ENCODE measurements at regions not wholly inside any gene's neighbourhood (a gene's known extent, or its start where the extent isn't known, plus 50 kb on each side); places are given as distances from the start of the nearest gene placed in this dataset.
"Not testable (repeated sequence)": the region's sequence is repeated elsewhere in the genome, so short reads cannot be mapped to it uniquely, and the experiment has no call there.

- no peak for DNase-seq (ENCODE audit: low read depth in 2 of 2)
These were observed 238.3 kb downstream of the COG6 start for GRCh38 chr13:39893808-39894207.

DNA sequence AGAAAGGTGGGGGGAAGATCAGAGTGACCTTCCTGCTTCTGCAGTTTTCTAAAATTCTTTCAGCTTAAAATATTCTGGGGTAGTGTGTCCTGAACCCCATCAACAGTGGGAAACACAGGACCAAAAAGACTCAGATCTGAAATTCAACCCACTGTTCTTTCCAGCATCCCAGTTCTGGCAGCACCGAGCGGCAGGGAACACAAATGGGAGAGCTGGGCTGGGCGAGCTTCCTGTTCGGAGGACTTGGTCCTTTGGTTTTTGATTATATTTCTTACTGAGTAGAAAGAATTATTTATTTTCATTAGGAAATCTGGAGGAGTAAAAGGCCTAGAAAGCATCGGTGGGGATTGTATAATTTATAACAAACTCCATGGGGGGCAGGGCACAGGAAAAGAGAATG, 239.1 kb downstream of the COG6 start:
- no peak for DNase-seq (ENCODE audit: low read depth in 2 of 2)

DNA sequence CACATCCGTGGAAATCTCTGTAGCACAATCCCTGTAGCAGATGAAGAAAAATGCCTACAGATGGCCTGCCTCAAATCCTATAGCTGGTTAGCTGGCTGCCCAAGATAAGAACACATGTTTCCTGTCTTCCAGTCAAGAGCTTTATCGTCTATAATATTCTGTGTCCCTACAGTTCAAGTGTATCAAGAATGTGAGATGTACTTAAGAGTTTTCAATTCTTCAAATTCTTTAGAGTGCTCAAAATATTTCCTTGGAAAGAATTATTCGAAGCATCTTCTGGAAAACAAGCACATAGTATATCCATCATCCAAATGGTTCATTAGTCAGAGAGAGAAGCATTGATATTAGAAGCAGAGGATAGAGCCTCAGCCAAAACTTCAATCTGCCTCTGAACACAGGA, 239.8 kb downstream of the COG6 start:
- no peak for DNase-seq (ENCODE audit: low read depth in 2 of 2)

GRCh38 chr13:39897636-39898035, 242.2 kb downstream of the COG6 start:
- DNase-seq (ENCODE audit: low read depth in 2 of 2): no peak

DNA sequence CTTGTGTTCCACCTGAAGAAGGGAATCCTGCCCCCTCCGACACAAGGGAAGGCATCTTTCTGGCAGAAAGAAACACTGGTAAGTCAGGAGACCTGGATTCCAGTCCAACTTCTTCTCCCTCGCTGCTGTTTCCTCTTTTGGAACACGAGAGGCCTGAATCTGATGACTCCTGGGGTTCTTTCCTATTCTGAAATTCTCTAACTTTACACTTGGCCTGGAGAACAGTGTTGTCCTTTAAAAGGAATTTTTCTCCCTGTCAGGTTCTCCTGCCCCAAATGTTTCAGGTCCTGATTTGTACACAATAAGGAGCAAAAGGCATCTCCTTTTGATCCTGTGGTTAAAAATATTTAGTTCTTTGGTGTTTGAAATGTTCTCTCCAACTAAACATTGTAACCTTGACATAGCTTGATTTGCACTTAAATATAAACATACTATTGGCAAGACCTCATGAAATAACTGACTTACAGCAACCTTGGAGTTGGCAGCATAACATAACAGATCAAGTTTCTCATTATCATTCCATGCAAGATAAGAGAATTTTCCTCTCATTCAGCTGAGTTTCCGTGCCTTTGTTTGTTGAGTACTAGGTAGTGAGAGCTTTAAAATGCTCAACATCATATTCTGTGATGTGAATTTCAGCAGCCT, 244.8 kb downstream of the COG6 start:
- DNase-seq (ENCODE audit: low read depth in 2 of 2): no peak

DNA sequence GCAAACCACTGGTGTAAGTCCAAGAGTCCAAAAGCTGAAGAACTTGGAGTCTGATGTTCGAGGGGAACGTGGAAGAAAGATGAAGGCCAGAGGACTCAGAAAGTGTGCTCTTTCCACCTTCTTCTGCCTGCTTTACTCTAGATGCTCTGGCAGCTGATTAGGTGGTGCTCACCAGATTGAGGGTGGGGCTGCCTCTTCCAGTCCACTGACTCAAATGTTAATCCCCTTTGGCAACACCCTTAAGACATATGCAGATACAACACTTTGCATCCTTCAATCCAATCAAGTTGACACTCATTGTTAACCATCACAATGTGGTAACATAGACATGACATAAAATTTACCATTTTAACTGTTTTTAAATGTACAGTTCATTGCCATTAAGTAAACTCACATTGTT, 249.5 kb downstream of the COG6 start:
- no peak for DNase-seq (ENCODE audit: low read depth in 2 of 2)

DNA sequence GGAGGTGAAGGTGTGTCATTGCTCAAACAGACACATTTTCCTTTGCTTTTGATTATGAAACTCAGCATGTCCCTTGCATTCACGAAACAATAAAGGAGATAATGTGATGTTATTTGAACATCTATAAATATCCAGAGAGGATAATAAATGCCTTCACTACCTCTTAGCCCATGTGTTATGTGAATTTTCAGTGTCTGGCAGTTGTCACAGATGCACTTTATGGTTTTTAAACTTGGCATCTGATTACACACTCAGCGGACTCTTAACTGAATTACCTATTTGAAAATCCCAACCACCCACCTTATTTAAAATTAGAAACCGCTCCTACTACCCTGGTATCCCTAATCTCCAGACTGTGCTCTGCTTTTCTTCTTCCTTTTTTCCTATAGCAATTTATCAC, 254.2 kb downstream of the COG6 start:
- DNase-seq (ENCODE audit: low read depth in 2 of 2): no peak

- DNase-seq (ENCODE audit: low read depth in 2 of 2): no peak
These were observed 254.6 kb downstream of the COG6 start for GRCh38 chr13:39910041-39910440.

- DNase-seq (ENCODE audit: low read depth in 2 of 2): no peak
These were observed 255.4 kb downstream of the COG6 start for GRCh38 chr13:39910833-39911232.

DNA sequence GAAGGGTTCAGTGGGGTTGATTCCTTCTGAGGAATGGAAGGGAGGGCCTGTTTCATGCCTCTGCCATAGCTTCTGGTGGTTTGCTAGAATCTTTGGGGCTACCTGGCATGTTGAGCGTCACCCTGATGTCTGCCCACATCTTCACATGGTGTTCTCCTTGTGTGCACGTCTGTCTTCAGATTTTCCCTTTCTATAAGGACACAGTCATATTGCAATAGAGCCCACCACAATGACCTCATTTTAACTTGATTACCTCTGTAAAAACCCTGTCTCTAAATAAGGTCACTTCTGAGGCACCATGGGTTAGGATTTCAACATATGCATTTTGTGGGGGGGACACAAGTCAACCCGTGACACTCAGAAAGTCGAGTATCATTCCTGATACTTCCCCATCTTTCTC, 257.9 kb downstream of the COG6 start:
- DNase-seq (ENCODE audit: low read depth in 2 of 2): no peak

GRCh38 chr13:39913928-39914327, 258.5 kb downstream of the COG6 start:
- DNase-seq (ENCODE audit: low read depth in 2 of 2): no peak

DNA sequence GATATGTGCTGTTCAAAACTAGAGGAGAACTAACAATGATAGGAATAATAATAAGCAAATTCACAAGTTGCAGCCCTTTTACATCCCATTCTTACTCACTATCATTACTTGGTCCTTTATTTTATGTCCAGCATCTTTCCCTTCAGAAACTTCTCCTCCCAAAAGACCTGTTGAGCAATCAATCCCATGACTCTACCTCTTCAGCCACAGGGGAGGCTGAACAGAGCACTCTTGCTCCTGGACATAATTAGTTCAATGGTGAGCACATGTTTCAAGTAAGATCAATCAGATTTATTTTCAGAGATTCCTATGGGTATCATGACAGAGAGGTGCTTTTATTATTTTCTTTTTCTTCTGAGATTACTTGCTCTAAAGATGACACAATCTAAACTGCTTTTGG, 260.0 kb downstream of the COG6 start:
- no peak for DNase-seq (ENCODE audit: low read depth in 2 of 2)

DNA sequence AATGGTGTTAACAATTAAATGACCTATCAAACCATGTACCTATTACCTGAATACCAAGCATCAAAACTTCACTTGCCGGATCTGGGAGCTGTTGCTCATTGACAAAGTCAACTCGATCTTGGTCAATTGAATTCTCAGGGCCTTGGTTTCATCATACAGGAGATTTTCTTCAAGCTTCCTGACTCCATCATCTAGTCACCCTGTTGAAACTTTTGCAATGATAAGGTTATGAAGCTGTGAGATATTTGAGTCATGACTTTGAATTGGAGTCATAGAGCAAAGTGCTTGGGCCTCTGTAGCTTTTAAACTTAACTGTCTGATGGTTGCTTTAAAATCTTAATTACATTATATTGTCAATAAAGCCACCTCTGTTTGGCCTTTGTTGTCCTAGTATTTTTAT, 260.9 kb downstream of the COG6 start:
- DNase-seq (ENCODE audit: low read depth in 2 of 2): no peak

- DNase-seq (ENCODE audit: low read depth in 2 of 2): no peak
These were observed 263.3 kb downstream of the COG6 start for GRCh38 chr13:39918620-39919236.

DNA sequence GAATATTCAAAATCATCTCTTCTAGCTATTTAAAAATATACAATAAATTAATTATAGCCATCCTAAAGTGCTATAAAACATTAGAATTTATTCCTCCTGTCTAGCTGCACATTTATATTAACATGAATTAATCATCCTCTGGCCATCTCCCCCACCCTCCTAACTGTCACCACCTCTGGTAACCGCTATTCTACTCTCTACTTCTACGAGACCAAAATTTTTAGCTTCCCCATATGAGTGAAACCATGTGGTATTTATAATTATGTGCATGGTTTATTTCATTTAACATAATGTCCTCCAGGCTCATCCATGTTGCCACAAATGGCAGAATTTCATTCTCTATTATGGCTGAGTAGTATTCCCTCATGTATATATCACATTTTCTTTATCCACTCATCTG, 265.2 kb downstream of the COG6 start:
- no peak for DNase-seq (ENCODE audit: low read depth in 2 of 2)

GRCh38 chr13:39926345-39926744, 270.9 kb downstream of the COG6 start:
- no peak for DNase-seq (ENCODE audit: low read depth in 2 of 2)

DNA sequence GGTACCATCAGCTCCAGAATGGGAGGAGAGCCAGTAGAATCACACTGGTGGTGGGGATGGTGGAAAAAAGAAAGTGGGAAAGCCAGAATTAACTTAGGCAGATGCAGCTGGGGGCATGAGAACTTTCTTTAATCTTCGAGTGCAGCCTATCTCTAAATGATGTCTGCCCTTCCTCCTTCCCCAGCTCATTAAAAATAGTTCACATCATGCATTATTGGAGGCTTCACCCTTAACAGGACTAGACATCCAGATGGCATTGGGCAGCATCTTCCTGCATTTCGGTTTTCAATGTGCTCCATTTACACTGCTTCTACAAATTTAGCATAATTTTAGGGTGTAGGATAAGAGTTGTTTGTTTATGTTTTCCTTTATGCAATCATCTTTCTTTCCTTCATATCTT, 272.8 kb downstream of the COG6 start:
- DNase-seq (ENCODE audit: low read depth in 2 of 2): no peak

- DNase-seq (ENCODE audit: low read depth in 2 of 2): no peak
These were observed 274.1 kb downstream of the COG6 start for GRCh38 chr13:39929583-39929982.

- no peak for DNase-seq (ENCODE audit: low read depth in 2 of 2)
These were observed 274.6 kb downstream of the COG6 start for GRCh38 chr13:39930060-39930459.

DNA sequence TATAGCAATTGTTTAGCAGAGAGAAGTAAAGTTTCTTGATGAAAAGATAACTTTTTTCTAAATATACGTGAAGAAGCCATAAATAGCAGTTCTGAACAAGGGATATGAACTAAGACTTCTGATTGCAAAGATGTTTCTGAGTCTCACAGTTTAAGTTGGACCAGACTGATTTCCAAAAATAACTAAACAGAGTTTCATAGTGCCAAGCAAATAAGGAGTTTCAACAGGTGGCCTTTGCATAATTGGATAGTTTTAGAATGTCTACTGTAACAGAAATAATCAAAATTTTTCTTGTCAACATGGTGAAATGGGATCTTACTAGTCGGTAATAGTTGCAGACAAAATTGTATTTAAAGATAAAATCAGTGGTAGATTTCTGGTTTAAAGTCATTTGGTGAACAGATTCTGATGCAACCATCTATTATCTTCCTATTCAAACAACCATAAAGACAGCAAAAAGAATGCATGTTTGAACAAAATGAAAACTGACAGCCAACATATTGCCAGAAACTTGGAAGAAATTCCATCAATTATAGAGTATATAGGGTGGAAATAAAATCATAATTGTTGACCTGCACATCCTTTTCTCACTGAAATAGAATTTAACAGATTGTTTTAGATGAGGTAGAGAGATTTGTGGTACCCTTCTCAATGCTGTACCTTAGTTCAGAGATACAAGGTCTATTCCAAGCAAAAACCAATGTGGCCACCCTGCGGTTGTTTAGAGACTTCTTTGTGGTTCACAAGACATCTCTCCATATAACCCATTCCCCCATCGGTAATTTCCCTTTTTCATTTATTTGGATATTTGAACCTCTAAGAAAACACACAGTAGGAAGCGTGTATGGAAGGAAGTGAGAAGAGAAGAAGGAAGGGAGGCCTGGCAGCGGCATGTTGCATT, 275.3 kb downstream of the COG6 start:
- DNase-seq (ENCODE audit: low read depth in 2 of 2): no peak

DNA sequence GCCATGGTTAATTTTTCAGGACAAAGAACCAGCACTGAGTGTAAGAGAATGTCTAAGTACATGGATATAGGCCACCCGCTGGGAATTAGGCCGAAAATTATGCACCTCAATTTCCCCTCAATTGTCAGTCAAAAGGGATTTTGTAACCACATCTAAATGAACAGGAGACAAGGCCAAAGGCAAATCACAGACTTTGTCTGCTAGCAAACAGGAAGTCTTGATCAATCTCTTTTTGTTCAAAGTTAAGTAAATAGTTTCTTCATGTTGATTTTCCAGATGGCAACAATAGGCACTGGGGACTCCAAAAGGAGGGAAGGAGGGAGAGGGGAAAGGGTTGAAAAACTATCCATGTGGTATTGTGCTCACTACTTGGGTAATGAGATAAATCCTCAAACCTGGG, 276.0 kb downstream of the COG6 start:
- no peak for DNase-seq (ENCODE audit: low read depth in 2 of 2)

DNA sequence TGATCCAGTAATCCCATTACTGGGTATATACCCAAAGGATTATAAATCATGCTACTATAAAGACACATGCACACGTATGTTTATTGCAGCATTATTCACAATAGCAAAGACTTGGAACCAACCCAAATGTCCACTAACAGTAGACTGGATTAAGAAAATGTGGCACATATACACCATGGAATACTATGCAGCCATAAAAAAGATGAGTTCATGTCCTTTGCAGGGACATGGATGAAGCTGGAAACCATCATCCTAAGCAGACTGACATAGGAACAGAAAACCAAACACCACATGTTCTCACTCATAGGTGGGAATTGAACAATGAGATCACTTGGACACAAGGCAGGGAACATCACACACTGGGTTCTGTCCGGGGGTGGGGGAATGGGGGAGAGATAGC, 277.1 kb downstream of the COG6 start:
- DNase-seq (ENCODE audit: low read depth in 2 of 2): not testable (repeated sequence)

DNA sequence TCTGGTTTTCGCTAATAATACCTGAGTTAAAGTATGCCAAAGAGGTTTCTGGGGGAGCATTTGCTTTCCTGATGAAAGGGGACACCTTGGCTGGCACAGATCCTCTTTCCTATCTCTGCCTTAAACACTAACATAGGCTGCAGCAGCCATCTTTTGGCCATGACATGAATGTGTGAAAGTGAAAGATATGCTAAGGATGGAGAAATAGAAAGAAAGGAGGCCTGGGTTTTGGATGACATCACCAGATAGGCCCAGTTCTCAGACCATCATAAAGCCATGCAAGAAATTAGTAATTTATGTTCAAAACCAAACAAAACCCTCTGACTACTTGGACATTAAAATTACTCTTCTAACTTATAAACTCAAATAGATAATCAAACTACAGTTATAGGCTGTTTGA, 279.7 kb downstream of the COG6 start:
- DNase-seq (ENCODE audit: low read depth in 2 of 2): no peak

Measured in stimulated activated CD8-positive, alpha-beta memory T cell treated with anti-CD3 and anti-CD28 coated beads, Interleukin-2, amount 100 ng/mL, for 48 hours (primary cell).